DND-41 (cell line): ENCODE measurements at regions not wholly inside any gene's neighbourhood (a gene's known extent, or its start where the extent isn't known, plus 50 kb on each side); places are given as distances from the start of the nearest gene placed in this dataset.

Experiments used
- EZH2 ChIP-seq: IDR thresholded peaks from 3 replicates; pipeline ENCODE4 v1.6.1; 2012; ENCODE audit warnings: borderline replicate concordance, low read depth, mild to moderate bottlenecking, moderate library complexity, low read length, inconsistent platforms; ENCODE audit not compliant: severe bottlenecking
- TF ChIP-seq, protein P1 (sequence below): IDR thresholded peaks from 2 replicates; pipeline ENCODE4 v1.5.1; 2012; ENCODE audit warnings: borderline replicate concordance, low read length, moderate library complexity, mild to moderate bottlenecking; ENCODE audit not compliant: poor library complexity, severe bottlenecking; ENCODE audit errors: extremely low read depth

DNA sequence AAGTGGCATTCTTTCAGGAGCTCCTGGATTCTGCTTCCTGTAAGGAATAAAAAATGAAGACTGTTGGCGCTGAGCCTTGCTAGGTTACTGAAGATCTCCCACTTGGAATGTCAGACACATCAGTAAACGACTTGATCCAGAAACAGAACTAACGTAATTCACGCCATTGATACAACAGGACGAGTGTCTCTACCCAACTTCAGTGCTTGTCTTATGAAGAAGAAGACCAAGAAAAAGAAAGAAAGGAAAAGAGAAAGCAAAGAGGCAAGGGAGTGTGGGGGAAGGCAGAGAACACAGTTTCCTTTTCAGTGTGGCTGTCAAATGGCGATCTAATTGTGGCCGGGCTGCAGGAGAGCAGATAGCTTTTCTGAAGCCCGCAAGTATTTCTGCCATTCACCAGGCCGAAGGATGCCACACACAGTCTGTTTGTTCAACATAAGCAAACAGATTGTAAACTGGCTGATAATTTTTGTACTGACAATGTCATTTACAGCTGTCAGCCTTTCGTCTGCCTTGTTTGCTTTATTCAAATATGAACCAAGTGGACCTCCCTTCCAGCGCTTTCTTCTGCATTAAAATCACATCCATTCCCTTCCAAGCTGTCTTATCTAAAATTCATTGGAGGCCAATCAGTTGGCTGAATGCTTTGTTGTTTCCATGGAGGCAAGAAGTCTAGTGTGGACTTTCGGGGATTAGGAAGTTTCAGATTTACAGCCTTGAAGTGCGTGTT is 180.6 kb downstream of the FOXA2 start:
- TF ChIP-seq, protein P1, sequence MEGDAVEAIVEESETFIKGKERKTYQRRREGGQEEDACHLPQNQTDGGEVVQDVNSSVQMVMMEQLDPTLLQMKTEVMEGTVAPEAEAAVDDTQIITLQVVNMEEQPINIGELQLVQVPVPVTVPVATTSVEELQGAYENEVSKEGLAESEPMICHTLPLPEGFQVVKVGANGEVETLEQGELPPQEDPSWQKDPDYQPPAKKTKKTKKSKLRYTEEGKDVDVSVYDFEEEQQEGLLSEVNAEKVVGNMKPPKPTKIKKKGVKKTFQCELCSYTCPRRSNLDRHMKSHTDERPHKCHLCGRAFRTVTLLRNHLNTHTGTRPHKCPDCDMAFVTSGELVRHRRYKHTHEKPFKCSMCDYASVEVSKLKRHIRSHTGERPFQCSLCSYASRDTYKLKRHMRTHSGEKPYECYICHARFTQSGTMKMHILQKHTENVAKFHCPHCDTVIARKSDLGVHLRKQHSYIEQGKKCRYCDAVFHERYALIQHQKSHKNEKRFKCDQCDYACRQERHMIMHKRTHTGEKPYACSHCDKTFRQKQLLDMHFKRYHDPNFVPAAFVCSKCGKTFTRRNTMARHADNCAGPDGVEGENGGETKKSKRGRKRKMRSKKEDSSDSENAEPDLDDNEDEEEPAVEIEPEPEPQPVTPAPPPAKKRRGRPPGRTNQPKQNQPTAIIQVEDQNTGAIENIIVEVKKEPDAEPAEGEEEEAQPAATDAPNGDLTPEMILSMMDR, result no peak
- TF ChIP-seq EZH2, result no peak
